Mesothelial cell of epicardium (in vitro differentiated cells): ENCODE measurements at regions not wholly inside any gene's neighbourhood (a gene's known extent, or its start where the extent isn't known, plus 50 kb on each side); places are given as distances from the start of the nearest gene placed in this dataset.

Experiments used
- DNase-seq, 2 experiments: peaks; one replicate each; pipeline ENCODE4 v3.0.0; 2021; ENCODE audit warnings: low spot score in 2 of 2; ENCODE audit not compliant: unreplicated experiment in 2 of 2
- H3K27ac Mint-ChIP-seq: 2 replicates; pipeline ENCODE4 v1.8.0; 2021; ENCODE audit warnings: mixed read lengths
- H3K27me3 Mint-ChIP-seq: 2 replicates; pipeline ENCODE4 v1.8.0; 2021; ENCODE audit warnings: low read depth, mixed read lengths
- H3K36me3 Mint-ChIP-seq: 2 replicates; pipeline ENCODE4 v1.8.0; 2021; ENCODE audit warnings: mixed read lengths
- H3K4me1 Mint-ChIP-seq: 2 replicates; pipeline ENCODE4 v1.8.0; 2021; ENCODE audit warnings: mixed read lengths
- H3K4me3 Mint-ChIP-seq: 2 replicates; pipeline ENCODE4 v1.8.0; 2021; ENCODE audit warnings: mild to moderate bottlenecking, moderate library complexity, mixed read lengths
- H3K9me3 Mint-ChIP-seq: 2 replicates; pipeline ENCODE4 v1.8.0; 2021; ENCODE audit warnings: mixed read lengths
- CTCF ChIP-seq: fragments of 200-600 bp; sonication (generic); IDR thresholded peaks from one replicate; pipeline ENCODE4 v1.5.0; 2021; ENCODE audit warnings: antibody characterized with exemption; ENCODE audit not compliant: unreplicated experiment

GRCh38 chr1:209048941-209049669 lies 534.4 kb upstream of the CAMK1G start:
- Mint-ChIP-seq H3K36me3 (no peaks in the 10 kb centered on the region), H3K27ac (peak overlapping the region; percentile 82), H3K9me3 (peaks cover 18% of the 10 kb centered on the region), H3K27me3 (no peaks in the 10 kb centered on the region), H3K4me1 (peaks cover 32% of the 10 kb centered on the region), H3K4me3 (no peak overlapping the region)
- no peak for TF ChIP-seq CTCF
- DNase-seq, result no peak

- Mint-ChIP-seq H3K27me3 (no peaks in the 10 kb centered on the region), H3K4me3 (no peak overlapping the region), H3K4me1 (peaks cover 17% of the 10 kb centered on the region), H3K27ac (no peak overlapping the region), H3K36me3 (no peaks in the 10 kb centered on the region), H3K9me3 (peaks cover 37% of the 10 kb centered on the region)
- TF ChIP-seq CTCF, result no peak
- no peak for DNase-seq
These were observed 531.9 kb upstream of the CAMK1G start for GRCh38 chr1:209051570-209051969.

- Mint-ChIP-seq H3K27ac (no peak overlapping the region), H3K9me3 (peaks cover 44% of the 10 kb centered on the region), H3K4me1 (peaks cover 12% of the 10 kb centered on the region), H3K4me3 (no peak overlapping the region), H3K27me3 (no peaks in the 10 kb centered on the region), H3K36me3 (no peaks in the 10 kb centered on the region)
- no peak for TF ChIP-seq CTCF
- DNase-seq, result no peak
These were observed 529.9 kb upstream of the CAMK1G start for GRCh38 chr1:209053587-209053986.

GRCh38 chr1:209057083-209057482 lies 526.4 kb upstream of the CAMK1G start:
- no peaks in the 10 kb centered on the region for H3K36me3 Mint-ChIP-seq
- H3K27me3 Mint-ChIP-seq, result no peaks in the 10 kb centered on the region
- H3K4me3 Mint-ChIP-seq, result no peak overlapping the region
- peaks cover 3% of the 10 kb centered on the region for H3K4me1 Mint-ChIP-seq
- no peak overlapping the region for H3K27ac Mint-ChIP-seq
- DNase-seq, result no peak
- peaks cover 44% of the 10 kb centered on the region for H3K9me3 Mint-ChIP-seq
- no peak for TF ChIP-seq CTCF

GRCh38 chr1:209057901-209058300 lies 525.6 kb upstream of the CAMK1G start:
- no peak overlapping the region for H3K4me3 Mint-ChIP-seq
- peaks cover 35% of the 10 kb centered on the region for H3K9me3 Mint-ChIP-seq
- no peak overlapping the region for H3K27ac Mint-ChIP-seq
- H3K4me1 Mint-ChIP-seq, result peaks cover 8% of the 10 kb centered on the region
- no peak for DNase-seq
- no peak for TF ChIP-seq CTCF
- no peaks in the 10 kb centered on the region for H3K36me3 Mint-ChIP-seq
- H3K27me3 Mint-ChIP-seq, result no peaks in the 10 kb centered on the region
